HG03457 (cell line): ENCODE measurements at regions not wholly inside any gene's neighbourhood (a gene's known extent, or its start where the extent isn't known, plus 50 kb on each side); places are given as distances from the start of the nearest gene placed in this dataset.

Experiments used
- ATAC-seq: cut with Tn5 transposase; IDR thresholded peaks from one replicate; pipeline ENCODE4 v1.9.1; 2021; ENCODE audit warnings: moderate number of reproducible peaks; ENCODE audit not compliant: unreplicated experiment

- ATAC-seq, result peak; percentile 59
Observed at GRCh38 chr6:40912158-40912946, 126.7 kb downstream of the UNC5CL start.

GRCh38 chr6:40910260-40910893, 128.6 kb downstream of the UNC5CL start:
- ATAC-seq, result no peak

GRCh38 chr6:40909811-40910210, 129.2 kb downstream of the UNC5CL start:
- no peak for ATAC-seq

DNA sequence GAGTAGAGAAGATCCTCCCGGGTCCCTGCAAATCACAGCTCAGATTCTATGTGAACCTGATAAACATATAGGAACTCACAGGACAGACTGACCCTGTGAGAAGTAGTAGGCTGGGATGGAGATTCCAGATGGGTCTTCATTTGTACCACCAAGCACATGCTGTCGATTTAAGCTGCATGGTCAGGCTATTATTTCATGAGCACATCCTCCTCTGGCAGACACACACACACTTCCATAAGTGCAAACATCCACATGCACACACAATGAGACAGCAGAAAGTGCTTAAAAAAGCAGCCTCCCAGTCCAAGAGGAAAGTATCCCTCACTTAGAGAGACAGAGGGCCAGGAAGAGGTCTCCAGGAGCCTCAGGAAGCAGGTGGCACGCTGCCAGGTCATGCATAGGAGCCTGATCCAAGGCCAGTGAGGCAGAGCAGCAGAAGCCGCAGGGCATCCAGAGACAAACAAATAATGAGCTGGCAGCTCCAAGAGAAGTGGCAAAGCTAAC, 131.8 kb downstream of the UNC5CL start:
- no peak for ATAC-seq

DNA sequence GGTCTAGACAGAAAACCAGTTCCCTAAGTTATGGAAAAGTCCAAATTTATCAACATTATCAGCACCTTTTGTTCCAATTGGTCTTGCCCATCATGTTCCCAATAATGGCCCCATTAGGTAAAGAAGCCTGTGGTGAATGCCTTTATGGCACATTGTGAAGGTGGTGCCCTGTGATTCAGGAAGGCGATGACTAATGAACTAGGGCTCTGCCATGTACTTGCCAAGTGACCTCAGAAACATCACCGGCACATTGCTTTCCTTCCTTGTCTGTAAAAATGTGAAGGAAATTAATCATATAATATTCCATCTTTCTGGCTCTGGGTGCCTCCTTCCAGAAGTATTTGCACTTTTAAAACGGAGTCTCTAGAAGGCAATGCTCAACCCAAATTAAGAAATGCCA, 132.3 kb downstream of the UNC5CL start:
- no peak for ATAC-seq

GRCh38 chr6:40904583-40905194, 134.3 kb downstream of the UNC5CL start:
- ATAC-seq, result no peak

DNA sequence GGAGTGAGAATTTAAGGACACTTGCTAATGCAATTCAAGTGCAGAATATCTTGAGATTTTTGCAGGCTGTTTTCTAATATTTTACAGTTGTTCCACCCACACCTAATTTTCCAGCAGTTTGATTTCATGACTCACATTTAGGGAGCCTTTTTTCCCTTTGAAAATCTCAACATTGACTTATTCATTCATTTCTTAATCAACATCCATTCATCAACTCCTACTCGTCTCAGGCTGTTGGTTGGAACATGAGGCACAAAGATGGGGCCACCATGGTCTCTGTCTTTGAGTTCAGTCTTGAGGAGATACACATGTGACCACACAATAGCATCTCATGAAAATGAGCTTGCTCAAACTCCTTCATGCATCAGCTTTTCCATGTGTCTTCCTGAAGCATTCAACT, 135.6 kb downstream of the UNC5CL start:
- ATAC-seq, result no peak

DNA sequence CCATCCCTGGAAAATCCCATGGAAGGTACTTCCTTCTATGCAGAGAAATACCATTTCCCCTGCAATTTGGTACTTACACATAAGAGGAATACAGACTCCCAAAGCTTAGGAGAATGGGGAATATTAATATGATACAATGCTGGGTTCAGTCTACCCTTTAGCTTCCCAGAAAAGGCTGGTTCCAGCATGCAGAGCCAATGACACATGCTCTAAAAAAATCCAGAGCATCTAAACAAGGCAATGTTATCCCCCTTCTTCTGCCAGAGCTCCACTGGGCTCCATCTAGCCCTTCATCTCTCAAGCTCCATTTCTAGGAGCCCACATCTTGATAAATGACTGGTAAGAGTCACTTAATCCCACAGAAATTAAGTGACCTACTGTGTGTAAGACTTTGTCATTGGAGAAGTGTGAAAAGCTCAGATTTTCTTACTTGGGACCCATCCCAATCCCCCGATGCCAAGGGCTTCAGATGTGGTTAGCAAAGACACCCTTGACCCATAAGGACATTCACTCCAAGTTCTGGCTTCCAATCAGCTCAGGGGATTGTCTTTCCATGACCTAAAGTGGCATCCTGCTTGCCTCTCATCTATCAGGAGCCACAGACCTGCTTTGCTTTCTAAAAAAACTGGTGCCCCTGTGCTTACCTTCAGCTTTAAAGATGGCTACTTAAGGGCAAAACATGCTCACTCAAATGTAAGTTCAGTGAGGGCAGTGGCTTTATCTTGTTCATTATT, 137.5 kb downstream of the UNC5CL start:
- ATAC-seq, result no peak

- ATAC-seq, result no peak
Observed at GRCh38 chr6:40900791-40901190, 138.2 kb downstream of the UNC5CL start.

GRCh38 chr6:40899684-40900155, 139.3 kb downstream of the UNC5CL start:
- ATAC-seq, result no peak

DNA sequence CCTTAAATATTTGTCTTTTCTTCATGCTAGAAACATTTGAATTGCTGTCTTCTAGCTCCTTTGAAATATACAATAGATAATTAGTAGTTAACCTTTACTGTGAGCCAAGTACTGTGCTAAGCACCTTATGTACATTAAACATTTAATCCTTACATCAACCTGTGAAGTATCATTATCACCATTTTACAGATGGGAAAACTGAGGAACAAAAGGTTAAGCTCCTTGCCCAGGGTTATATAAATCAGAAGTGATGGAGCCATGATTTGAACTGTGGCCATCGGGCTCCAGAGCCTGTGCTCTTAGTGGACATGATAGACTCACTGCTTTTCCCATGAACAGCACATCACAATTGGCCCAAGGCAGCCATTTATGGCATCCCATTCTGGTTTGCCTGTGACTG, 140.9 kb downstream of the UNC5CL start:
- ATAC-seq, result no peak

- ATAC-seq, result no peak
Observed at GRCh38 chr6:40897390-40898003, 141.5 kb downstream of the UNC5CL start.

- no peak for ATAC-seq
Observed at GRCh38 chr6:40896696-40897095, 142.3 kb downstream of the UNC5CL start.

DNA sequence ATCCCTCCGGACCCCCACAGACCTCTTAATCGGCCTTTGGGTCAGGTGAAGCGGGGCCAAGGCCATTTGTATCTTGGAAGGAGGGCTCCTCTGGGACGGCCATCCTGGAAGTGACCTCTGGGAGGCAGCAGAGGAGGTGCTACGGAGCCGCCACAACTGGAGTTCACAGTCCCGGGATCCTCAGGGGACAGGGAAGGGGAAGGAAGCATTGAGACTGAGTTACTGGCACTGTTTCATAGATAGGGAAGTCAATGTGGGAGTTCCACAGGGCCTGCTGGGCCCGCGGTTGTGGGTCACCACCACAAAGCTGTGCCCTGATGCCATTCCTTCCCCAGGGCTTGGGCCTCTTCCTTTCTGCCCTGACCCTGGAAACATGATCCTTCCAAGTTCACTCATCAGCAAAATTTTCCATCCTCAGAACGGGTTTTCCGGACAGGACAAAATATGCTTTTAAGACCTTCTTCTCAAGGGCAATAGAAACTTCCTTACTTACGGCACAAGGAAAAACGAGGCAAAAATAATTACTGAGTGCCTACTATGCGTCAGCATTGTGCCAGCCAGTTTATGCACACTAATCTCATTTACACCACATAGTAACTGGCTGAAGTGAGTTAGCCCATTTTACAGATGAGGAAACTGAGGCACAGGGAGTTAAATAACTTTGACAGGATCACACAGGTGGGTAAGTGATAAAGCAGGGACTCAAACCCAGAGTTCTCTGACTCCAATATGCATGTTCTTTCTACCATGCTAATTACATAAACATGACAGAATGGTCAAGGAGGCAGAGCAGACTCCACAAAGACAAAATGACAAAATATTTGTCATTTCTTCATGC, 143.8 kb downstream of the UNC5CL start:
- ATAC-seq, result no peak

- ATAC-seq, result no peak
Observed at GRCh38 chr6:40893021-40893420, 146.0 kb downstream of the UNC5CL start.

- ATAC-seq, result no peak
Observed at GRCh38 chr6:40892223-40892622, 146.8 kb downstream of the UNC5CL start.

GRCh38 chr6:40891686-40892085, 147.3 kb downstream of the UNC5CL start:
- ATAC-seq, result no peak

- no peak for ATAC-seq
Observed at GRCh38 chr6:40891131-40891530, 147.9 kb downstream of the UNC5CL start.

DNA sequence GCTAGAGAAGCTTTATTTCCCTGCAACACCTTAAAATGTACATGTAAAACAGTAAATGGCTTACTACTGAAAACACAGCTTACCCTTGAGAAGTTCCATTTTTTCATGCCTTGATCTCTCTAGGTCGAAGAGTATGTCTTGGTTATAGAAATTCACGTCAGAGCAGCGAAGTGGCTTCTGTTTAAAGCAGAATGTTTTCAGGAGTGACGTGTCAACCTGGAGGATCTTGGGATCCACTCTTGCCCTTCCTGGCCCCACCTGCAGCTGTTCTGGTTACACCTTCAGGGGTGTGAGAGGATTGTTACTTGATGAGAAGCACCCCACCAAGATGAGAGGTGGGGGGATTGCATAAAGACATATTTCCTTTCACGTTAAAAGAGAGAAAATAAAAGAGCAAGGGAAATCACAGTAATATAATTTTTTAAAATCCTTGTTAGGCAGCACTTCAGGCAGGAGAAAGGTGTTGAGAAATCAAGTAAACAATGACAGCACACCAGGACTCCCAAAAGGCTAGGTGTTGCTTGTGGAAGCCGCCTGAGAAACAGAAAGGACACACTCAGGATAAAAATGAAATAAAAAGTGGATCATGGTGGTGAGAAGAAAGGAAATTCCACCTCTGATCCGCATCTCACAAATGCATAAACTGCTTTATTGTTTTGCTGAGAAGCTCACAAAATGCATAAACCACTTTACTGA, 149.7 kb downstream of the UNC5CL start:
- no peak for ATAC-seq
